Tibial nerve (tissue), 4 donors: ENCODE measurements at regions not wholly inside any gene's neighbourhood (a gene's known extent, or its start where the extent isn't known, plus 50 kb on each side); places are given as distances from the start of the nearest gene placed in this dataset.
A peak's percentile ranks its signal among the peaks of the same experiment; 100 is the strongest.

Experiments used
- DNase-seq, 2 donors: peaks; one replicate each; pipeline ENCODE4 v3.0.0-alpha.2; 2019; ENCODE audit warnings: low spot score in 2 of 2
- H3K27ac ChIP-seq, 4 donors: fragments of 200-600 bp; sonication (generic) in 3 of 4; one replicate each; pipeline ENCODE4 v1.5.1; 2017 to 2019; ENCODE audit warnings: mild to moderate bottlenecking in 1 of 4
- H3K27me3 ChIP-seq, 2 donors: fragments of 200-600 bp; sonication (generic) in 1 of 2; one replicate each; pipeline versions ENCODE4 v1.5.1 to v1.6.0; 2017 to 2019
- H3K36me3 ChIP-seq, 3 donors: fragments of 200-600 bp; sonication (generic); one replicate each; pipeline ENCODE4 v1.5.1; 2018 to 2019
- H3K4me1 ChIP-seq, 4 donors: fragments of 200-600 bp; sonication (generic) in 3 of 4; one replicate each; pipeline ENCODE4 v1.5.1; 2017 to 2019
- H3K4me3 ChIP-seq, 4 donors: fragments of 200-600 bp; sonication (generic) in 3 of 4; one replicate each; pipeline ENCODE4 v1.5.1; 2017 to 2019; ENCODE audit warnings: mild to moderate bottlenecking in 1 of 4, moderate library complexity in 1 of 4
- H3K9me3 ChIP-seq, 4 donors: fragments of 200-600 bp; sonication (generic) in 3 of 4; one replicate each; pipeline ENCODE4 v1.5.1; 2017 to 2019
- EP300 ChIP-seq, 2 donors: sonication (generic); formaldehyde crosslinking; IDR thresholded peaks; one replicate each; pipeline ENCODE4 v1.6.1; 2017; ENCODE audit warnings: antibody characterized with exemption in 2 of 2, mild to moderate bottlenecking in 1 of 2
- POLR2A ChIP-seq, 2 donors: fragments of 450-650 bp; IDR thresholded peaks; one replicate each; pipeline ENCODE4 v1.6.1; 2017; ENCODE audit warnings: antibody characterized with exemption in 2 of 2, mild to moderate bottlenecking in 2 of 2, moderate library complexity in 2 of 2
- WGBS, 2 donors: methylation state at CpG; one replicate each; pipeline ENCODE4 v1.1.5; 2018; 5-methylcytosine and 5-hydroxymethylcytosine counted together
- TF ChIP-seq, protein P1 (sequence below), 5 experiments: fragments of 200-600 bp in 3 of 5; fragments of 450-650 bp in 2 of 5; sonication (generic) in 3 of 5; IDR thresholded peaks; one replicate each; pipeline ENCODE4 v1.5.1; 2016 to 2019; ENCODE audit warnings: antibody characterized with exemption in 5 of 5, mild to moderate bottlenecking in 3 of 5, moderate library complexity in 2 of 5

DNA sequence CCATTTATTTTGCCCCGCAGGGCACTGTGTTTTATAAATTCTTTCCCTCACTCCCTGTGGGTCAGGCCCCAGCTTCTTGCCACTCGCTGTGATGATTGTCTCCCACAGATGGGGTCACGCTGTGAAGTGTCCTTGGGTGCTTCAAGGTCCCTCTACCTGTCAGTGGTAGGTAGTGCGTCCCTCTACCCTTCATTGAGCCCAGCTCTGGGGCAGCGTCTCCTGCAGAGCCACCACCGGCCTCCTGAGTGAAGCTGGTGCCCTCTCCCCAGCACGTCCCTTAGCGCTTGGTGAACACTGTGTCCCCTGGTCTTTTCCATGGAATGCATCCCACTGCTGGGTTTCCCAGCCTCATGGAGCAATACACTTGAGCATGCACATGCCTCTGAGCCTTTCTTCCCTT lies 108.2 kb downstream of the NRN1 start:
- H3K27me3 ChIP-seq = no peaks in the 10 kb centered on the region
- no peak overlapping the region for H3K4me3 ChIP-seq
- no peaks in the 10 kb centered on the region for H3K9me3 ChIP-seq
- no peaks in the 10 kb centered on the region for H3K36me3 ChIP-seq
- no peak for DNase-seq
- no peak overlapping the region for H3K27ac ChIP-seq
- no peaks in the 10 kb centered on the region for H3K4me1 ChIP-seq
- 94 to 95% methylated on average over 8 of the region's 8 CpGs for WGBS, 2 donors
- TF ChIP-seq, protein P1, sequence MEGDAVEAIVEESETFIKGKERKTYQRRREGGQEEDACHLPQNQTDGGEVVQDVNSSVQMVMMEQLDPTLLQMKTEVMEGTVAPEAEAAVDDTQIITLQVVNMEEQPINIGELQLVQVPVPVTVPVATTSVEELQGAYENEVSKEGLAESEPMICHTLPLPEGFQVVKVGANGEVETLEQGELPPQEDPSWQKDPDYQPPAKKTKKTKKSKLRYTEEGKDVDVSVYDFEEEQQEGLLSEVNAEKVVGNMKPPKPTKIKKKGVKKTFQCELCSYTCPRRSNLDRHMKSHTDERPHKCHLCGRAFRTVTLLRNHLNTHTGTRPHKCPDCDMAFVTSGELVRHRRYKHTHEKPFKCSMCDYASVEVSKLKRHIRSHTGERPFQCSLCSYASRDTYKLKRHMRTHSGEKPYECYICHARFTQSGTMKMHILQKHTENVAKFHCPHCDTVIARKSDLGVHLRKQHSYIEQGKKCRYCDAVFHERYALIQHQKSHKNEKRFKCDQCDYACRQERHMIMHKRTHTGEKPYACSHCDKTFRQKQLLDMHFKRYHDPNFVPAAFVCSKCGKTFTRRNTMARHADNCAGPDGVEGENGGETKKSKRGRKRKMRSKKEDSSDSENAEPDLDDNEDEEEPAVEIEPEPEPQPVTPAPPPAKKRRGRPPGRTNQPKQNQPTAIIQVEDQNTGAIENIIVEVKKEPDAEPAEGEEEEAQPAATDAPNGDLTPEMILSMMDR (IDR thresholded peaks at IDR 0.05) = no peak
- TF ChIP-seq EP300 (IDR thresholded peaks at IDR 0.05) (no peak), POLR2A (IDR thresholded peaks at IDR 0.05) (no peak)

DNA sequence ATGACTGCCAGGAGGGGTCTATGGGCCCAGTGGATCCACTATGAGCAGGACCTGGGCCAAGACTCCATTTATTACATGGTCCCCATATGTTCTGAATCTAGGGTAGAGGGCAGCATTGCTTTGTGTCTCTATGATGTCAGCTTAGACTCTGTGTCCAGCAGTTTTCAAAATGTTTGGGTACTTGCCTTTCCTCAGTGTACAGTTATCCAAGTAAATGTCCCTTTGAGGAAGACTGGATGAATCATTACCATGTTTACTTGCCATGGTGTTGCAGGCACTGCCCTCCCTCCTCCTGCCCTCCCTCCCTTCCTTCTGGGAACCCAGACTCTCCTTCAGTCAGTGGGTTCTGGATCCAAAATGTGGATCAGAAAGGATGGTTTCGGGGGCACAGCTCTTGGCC lies 108.6 kb downstream of the NRN1 start:
- Histone ChIP-seq H3K27ac (peak overlapping the region in 1 of 4 donors; percentile 61), H3K9me3 (no peaks in the 10 kb centered on the region), H3K36me3 (no peaks in the 10 kb centered on the region), H3K4me3 (no peak overlapping the region), H3K27me3 (no peaks in the 10 kb centered on the region), H3K4me1 (no peaks in the 10 kb centered on the region)
- 86 to 88% methylated on average over 1 of the region's 1 CpG for WGBS, 2 donors
- no peak for DNase-seq
- TF ChIP-seq, protein P1 (IDR thresholded peaks at IDR 0.05) = no peak
- TF ChIP-seq EP300 (IDR thresholded peaks at IDR 0.05) = peak in 1 of 2 donors; percentile 34

DNA sequence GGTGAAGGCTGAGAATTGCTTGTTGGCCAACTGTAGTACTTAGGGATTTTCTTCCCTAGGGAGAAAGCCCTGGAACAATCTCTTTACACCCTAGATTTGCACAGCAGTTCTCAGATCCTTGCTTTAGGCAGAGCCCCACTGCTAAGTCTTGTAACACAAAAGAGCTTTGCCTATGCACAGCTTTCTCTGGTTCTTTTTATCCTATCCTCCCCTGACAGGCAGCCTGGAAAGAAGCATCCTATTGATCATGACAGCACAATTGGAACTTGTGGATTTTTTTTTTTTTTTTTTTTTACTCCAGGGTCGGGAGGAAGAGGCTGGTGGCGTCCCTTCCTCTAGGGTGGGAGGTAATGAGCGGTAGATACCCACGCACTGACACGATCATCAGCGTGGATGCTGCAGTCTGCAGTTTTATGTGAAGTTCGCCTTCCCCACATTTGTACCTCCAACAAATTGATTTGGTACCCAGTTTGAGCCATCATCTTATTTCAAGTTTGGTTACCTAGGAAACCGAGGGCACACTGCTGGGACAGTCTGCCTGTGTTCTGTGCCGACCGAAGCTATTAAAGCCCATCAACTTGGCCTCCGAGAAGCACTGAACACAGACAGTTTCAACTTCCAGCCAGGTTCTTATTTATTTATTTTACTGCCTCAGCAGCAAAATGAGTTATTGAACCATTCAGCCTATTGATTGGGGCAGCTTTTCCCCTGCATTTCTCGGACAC lies 110.1 kb downstream of the NRN1 start:
- Histone ChIP-seq H3K27ac (no peak overlapping the region), H3K27me3 (no peaks in the 10 kb centered on the region), H3K9me3 (no peaks in the 10 kb centered on the region), H3K4me1 (no peaks in the 10 kb centered on the region), H3K4me3 (no peak overlapping the region), H3K36me3 (no peaks in the 10 kb centered on the region)
- WGBS, 2 donors = 91 to 92% methylated on average over 12 of the region's 12 CpGs
- TF ChIP-seq, protein P1 (IDR thresholded peaks at IDR 0.05) = no peak
- TF ChIP-seq EP300 (IDR thresholded peaks at IDR 0.05) (no peak), POLR2A (IDR thresholded peaks at IDR 0.05) (no peak)
- no peak for DNase-seq

GRCh38 chr6:5894357-5894756 lies 112.4 kb downstream of the NRN1 start:
- no peaks in the 10 kb centered on the region for H3K27me3 ChIP-seq
- H3K4me1 ChIP-seq = no peaks in the 10 kb centered on the region
- no peak overlapping the region for H3K4me3 ChIP-seq
- H3K36me3 ChIP-seq = no peaks in the 10 kb centered on the region
- H3K9me3 ChIP-seq = no peaks in the 10 kb centered on the region
- TF ChIP-seq EP300 (IDR thresholded peaks at IDR 0.05) (no peak), POLR2A (IDR thresholded peaks at IDR 0.05) (no peak)
- TF ChIP-seq, protein P1 (IDR thresholded peaks at IDR 0.05) = no peak
- 78 to 89% methylated on average over 4 of the region's 4 CpGs for WGBS, 2 donors
- no peak for DNase-seq
- no peak overlapping the region for H3K27ac ChIP-seq

DNA sequence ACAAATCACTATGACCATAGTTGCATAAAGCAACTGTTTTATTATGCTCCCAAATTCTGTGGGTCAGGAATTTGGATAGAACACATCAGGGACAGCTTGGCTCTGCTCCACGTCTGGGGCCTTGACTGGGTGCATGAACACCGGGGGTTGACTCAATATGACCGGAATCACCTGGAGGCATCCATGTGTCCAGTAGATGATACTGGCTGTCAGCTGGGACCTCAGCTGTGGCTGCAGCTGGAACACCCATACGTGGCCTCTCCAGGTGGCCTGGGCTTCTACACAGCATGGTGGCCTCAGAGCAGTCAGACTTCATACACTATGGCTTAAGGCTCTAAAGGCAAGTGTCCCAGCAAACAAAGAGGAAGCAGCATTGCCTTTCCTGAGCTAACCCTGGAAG lies 113.4 kb downstream of the NRN1 start:
- Histone ChIP-seq H3K36me3 (no peaks in the 10 kb centered on the region), H3K4me1 (no peaks in the 10 kb centered on the region), H3K9me3 (no peaks in the 10 kb centered on the region), H3K27ac (no peak overlapping the region), H3K27me3 (no peaks in the 10 kb centered on the region), H3K4me3 (no peak overlapping the region)
- WGBS, 2 donors = 88 to 94% methylated on average over 3 to 4 of the region's 4 CpGs
- no peak for DNase-seq
- TF ChIP-seq POLR2A (IDR thresholded peaks at IDR 0.05) (no peak), EP300 (IDR thresholded peaks at IDR 0.05) (no peak)
- TF ChIP-seq, protein P1 (IDR thresholded peaks at IDR 0.05) = no peak
